Retina (tissue), 1 donor: ENCODE measurements at regions not wholly inside any gene's neighbourhood (a gene's known extent, or its start where the extent isn't known, plus 50 kb on each side); places are given as distances from the start of the nearest gene placed in this dataset.
"Not testable (repeated sequence)": the region's sequence is repeated elsewhere in the genome, so short reads cannot be mapped to it uniquely, and the experiment has no call there.

Experiments
- DNase-seq: peaks from one replicate; pipeline ENCODE4 v3.0.0-alpha.2; 2016

DNA sequence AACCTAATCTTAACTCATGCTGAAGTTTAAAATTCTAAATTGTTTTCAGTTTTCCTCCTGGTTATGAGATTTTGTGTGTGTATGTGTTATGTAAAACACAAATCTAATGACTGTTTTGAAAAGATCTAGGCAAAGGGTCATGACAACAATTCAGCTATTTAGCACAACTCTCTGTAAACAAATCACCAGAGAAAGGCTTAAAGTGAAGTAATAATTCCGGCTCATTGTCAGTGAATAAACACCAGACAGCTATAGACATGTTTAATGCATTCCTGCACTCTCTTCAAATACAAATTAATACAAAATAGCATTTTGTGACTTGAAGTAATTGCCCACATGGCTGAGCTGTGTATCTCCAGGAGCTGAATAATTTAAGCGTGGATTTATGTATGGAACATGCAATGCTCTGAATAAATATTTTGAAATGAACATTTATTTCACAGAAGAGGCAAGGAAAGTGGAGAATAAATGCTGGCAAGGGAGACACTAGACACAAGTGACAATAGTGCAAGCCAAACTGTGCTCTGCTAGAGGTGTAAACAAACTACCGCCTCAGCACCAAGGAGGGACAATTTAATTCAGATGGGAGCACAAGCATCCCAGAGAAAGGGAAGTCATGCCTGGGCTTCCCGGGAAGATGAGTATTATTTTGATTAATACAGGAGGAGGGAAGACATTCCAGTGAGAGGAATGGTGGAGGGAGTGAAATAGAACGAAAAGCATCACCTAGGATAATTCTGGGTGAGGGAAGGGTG lies 133.6 kb upstream of the XPO1 start:
- DNase-seq, result no peak

DNA sequence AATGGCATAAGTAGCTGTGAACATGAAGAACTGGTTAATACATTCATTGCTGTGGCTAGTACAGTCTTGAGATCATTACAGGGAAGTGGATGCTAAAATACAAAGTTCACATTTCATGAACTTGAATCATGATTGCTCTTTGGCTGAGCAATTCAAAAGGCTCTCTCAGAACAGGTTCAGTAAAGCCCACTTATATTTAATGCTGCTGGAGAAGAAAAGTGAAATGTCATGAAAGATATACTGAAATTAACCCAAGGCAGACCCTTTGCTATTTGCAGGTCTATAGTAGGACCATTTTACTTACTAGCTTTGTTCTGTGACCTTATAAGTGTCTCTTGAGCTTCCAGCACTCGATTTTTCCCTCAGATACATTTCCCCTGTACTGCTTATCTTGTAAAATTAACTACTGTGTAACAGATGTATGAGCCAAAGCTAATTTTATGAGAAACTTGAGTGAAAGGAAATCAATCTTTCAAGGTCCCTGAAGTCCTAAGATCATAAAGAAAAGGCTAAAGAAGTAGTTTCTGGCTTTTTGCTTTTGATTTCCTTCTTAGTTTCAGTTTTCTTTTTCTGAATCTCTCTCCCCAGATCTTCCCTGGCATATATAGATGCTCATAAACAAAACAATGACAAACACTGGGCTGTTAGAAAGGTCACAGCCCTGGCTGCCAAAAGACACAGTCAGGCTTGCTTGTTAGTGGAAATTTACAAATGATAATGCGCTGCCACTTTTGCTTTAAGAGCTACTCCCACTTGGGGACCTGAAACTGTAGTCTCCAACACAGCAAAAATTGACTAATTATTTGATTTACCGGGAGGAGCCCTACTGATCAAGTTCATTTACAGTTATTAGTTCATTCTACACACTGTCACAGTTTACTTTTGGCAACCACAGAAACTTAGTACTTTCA lies 132.7 kb upstream of the XPO1 start:
- DNase-seq, result peak; percentile 4

DNA sequence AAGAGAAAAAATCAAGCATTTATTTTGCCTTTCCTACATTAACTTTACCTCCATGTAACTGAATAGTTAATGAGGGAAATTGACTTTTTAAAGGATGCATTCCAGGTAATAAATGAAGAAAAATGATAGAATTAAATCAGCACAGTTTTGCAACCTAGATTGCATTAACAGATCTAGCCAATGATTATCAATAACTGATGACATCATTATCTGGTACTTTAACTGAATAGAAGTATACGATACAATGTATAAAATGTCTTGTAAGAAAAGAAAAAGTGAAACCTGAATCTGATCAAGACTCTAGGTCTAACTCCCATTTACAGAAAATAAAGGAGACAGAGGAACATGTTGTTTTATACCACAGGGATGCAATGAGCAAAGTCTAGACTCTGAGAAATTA lies 126.0 kb upstream of the XPO1 start:
- DNase-seq, result no peak

DNA sequence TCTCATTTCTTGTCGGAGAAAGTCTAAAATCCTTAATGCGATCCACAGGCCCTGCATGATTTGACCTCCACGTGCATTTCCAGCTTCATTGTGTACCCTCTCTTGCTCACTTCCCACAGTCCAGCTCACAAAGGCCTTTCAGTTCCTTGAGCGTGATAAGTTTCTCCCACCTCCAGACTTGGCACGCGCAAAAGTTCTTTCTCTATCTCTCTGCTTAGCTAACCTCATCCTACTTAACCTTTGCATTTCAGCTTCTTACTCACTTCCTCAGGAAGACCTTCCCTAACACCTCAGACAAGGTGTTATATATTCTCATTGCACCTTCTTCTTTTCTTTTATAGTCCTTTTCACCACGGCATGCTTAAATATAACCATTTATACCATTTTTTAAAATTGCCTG lies 124.8 kb upstream of the XPO1 start:
- no peak for DNase-seq

DNA sequence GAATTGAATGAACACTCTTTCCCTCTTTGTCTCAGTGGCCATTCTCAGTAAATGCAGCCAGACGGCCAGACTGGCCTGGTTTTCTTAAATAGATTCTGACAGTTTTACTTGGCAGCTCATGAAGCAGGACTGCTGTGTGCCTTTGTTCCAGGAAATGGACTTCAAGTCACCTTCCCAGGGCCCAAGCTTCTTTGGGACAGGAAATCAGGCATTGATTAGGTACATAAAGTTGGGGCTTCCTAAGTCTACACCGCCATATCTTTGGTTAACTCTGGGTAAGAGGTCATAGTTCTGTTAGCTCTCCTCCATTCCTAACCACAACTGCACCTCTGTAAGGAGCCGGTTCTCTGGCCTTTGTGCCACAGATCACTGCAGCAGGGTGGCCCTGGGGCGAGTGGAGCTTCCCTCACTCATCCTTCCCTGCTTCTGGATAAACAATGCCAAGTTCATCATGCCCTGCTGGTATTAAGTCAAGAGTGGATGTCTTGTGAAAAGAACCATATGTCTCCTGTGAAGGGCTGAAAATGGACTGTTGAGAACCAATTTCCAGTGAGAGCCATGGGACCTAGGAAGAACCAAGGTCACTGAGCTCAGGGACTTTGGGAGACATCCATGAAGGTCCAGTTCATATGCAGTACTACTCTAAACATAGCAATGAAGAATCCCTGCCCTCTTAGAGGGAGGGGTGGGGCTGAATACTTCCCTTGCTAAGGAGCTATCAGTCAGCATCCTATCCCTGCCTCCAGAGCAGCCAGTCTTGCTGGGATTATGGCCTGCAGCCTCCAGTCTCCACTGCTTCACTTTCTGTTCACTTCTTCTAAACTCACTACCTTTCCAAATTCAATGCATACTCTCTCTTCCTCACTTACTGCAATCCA lies 122.6 kb upstream of the XPO1 start:
- peak; percentile 6 for DNase-seq

DNA sequence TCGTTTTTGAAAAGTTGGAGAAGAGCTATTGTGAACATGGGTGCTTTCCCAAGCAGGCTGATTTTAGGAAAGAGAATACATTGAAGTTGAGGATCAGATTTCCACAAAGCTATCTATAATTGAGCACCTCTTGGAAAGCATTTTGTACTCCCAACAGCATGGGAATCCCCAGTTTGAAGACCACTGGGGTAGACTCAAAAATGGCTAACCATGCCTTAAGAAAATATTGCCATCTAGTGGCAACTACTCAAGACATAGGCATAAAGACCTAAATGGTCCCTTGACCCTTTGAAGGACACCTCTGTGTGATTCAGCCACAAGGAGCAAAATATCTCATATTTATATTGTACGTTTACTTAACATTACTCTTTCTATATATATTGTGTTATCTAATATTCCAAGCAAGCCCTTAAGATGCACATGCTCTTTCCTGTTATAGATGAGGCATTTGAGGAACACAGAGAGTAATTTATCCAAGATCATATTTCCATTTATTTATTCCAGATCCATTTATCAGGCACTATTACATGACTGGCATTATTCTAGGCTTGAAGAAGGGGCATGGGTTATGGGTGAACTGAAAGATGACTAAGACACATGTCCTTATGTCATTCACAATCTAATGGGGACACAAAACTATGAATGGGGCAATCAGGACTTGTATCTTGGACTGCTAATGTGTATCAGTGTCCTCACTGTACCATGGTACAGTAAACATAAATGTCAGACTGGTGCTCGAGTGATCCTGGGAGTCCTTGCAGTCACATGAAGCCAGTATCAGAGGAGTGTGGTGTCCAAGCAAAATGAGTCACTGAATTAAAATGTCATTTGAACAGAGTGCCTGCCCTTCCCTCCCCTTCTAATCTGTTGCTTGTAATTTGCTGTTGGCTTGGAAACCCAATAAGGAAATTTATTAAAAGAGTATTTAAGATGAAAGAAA lies 121.0 kb upstream of the XPO1 start:
- DNase-seq, result peak; percentile 22

DNA sequence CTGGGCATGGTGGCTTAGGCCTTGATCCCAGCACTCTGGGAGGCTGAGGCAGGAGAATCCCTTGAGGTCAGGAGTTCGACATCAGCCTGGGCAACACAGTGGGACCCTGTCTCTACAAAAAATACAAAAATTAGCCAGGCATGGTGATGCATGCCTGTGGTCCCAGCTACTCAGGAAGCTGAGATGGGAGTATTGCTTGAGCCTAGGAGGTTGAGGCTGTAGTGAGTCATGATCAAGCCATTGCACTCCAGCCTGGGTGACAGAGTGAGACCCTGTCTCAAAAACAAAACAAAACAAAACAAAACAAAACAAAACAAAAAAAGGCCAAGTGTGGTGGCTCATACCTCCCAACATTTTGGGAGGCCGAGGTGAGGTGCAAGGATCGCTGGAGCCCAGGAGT lies 111.8 kb upstream of the XPO1 start:
- DNase-seq, result not testable (repeated sequence)

DNA sequence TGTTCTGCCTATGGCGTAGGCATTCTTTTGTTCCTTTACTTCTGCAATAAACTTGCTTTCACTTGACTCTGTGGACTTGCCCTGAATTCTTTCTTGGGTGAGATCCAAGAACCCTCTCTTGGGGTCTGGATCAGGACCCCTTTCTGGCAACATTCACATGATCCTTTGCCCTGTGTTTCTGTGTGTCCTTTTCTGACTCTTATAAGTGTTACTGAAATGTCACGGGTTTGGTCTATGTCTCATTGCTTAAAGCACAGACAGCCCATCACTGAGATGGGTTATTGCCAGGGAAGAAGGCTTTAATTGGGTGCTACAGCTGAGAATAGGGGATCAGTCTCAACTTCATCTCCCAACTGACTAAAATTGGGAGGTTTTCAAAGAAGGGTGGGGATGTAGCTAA lies 110.9 kb upstream of the XPO1 start:
- no peak for DNase-seq

DNA sequence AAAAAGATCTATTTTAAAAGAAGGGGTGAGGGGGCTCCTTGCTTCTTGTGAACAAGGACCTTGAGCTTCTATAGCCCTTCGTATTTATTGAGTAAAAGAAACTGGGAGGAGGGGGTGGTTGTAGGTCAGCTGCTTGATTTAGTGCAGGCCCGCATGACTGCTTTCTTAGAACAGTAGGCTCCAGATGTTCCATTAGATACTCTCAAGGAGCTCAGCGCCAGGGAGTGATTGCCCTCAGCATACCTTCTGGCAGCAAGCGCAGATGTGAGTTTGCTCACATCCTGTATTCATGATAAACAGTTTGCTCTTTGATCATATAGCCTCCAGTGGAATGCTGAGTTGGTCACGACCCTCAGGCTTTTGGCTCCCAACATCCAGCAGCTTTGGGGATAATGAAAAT lies 108.9 kb upstream of the XPO1 start:
- DNase-seq, result no peak

DNA sequence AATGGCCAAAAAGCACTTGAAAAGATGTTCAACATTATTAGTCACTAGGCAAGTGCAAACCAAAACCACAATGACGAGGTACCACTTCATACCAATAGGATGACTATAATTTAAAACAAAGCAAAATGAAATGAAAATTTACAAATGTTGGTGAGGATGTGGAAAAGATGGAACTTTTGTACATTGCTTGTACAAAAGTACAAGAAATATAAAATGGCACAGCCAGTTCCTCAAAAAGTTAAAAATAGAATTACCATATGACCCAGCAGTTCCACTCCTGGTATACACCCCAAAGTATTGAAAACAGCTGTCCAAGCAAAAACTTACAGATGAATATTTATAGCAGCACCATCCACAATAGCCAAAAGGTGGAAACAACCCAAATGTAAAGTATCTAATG lies 107.8 kb upstream of the XPO1 start:
- no peak for DNase-seq

DNA sequence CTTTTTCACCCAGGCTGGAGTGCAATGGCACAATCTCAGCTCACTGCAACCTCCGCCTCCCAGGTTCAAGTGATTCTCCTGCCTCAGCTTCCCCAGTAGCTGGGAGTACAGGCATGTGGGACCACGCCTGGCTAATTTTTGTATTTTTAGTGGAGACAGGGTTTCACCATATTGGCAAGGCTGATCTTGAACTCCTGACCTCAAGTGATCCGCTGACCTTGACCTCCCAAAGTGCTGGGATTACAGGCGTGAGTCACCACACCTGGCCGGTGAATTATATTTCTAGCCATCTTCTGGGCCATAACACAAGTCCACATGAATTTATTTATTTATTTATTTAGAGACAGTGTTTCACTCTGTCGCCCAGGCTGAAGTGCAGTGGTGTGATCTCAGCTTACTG lies 105.0 kb upstream of the XPO1 start:
- not testable (repeated sequence) for DNase-seq

DNA sequence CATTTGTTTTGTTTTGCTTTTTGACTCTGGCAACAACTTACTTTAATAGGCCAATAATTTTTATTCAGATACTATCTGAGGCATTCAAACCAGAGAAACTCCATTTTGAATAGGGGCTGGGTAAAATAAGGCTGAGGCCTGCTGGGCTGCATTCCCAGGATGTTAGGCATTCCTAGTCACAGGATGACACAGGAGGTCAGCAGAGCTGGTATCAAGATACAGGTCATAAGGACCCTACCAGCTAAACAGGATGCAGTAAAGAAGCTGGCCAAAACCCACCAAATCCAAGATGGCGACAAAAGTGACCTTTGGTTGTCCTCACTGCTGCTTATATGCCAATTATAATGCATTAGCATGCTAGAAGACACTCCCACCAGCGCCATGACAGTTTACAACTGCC lies 102.2 kb upstream of the XPO1 start:
- no peak for DNase-seq

DNA sequence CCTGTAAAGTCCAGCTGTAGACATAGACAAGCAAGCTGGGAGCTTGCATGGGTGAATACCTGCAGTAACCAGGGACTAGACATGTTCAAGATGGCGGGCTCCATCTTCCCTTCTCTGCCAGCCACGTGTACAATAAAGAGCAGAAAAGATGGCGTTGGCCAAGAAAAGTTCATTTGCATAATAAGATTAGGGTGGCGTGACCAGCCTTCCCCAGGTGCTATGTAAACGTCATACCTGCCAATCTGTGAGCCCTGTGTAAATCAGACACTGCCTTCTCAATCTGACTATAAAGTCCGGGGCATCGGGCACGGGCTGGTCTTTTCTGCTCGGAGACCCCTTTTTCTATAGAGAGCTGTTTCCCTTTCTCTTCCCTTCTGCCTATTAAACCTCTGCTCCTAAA lies 101.6 kb upstream of the XPO1 start:
- no peak for DNase-seq

DNA sequence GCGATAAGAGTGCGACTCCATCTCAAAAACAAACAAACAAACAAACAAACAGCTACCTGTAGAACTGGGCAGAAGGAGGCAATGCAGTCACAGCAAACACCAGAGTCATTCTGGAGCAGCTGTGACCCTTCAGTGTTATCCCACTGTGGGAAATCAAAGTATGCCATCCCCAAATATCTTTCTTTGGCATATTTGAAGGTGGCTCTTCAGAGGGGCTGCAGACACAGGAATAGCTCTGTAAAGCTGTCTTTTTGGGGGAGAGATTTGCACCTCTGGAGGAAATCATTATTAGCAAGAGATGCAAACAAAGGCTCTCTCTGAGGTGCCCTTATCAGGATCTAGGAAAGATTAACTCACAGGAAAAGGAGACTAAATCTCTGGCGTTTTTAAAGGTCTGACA lies 98.5 kb upstream of the XPO1 start:
- no peak for DNase-seq

DNA sequence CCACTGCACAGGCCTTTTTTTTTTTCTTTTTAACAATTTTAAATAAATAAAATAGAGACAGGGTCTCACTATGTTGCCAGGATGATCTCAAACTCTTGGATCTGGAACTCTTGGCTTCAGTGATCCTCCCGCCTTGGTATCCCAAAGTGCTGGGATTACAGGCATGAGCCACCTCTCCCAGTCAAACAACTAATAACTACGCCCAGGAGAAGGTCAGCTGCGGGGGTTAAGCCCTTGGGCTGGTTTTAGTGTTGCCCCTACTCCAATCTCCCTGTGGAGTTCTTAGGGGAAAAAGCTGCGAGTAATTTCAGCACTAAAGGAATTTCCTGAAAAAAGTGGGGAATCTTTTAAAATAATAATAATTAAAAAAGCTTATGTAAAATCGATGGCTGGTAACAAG lies 96.4 kb upstream of the XPO1 start:
- no peak for DNase-seq

DNA sequence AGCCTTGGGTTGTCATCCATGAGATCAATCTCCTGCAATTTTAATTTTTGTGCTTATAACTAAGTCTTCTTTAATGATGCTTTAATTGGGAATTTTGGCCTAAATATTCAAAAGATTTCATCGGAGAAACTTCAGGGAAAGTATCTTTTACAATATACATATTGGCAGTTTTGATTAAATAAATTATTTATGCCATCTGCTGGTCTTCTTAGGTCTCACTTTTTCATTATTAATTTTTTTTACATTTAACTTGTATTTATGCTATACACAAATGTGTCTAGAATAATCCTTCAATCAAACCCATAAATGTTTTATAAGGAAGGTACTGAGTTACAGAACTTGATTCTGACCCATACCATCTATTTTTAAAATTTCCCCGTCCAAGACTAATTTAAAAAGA lies 95.1 kb upstream of the XPO1 start:
- no peak for DNase-seq

DNA sequence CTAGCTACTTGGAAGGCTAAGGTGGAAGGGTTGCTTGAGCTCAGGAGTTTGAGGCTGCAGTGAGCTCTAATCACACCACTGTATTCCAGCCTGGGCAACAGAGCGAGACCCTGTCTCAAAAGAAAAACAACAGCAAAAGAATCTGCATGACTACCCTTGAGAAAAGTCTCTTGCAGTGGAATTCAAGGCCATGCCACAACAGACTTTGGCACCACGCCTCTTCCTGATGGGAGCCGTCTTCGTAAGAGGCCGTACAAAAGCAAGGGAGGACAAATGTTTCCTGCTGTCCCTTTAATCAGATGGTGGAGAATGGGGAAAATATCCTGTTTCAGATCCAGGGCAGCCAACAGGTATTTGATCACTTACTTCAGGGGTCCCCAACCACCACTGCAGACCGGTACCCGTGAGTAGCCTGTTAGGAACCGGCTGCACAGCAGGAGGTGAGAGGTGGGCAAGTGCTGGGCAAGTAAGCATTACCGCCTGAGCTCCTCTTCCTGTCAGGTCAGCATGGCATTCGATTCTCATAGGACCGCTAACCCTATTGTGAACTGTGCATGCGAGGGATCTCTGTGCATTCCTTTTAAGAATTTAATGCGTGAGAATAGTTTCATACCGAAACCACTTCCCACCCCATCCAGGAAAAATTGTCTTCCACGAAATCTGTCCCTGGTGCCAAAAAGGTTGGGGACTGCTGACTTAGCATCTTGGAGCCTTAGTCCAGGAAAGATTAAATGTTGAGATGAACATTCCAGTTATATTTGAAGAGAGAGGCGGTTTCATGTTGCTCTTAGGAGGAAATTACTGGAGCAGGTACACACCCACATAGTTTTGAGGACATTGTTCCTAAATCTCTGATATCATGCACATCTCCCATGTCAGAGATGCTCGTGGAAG lies 94.4 kb upstream of the XPO1 start:
- no peak for DNase-seq

DNA sequence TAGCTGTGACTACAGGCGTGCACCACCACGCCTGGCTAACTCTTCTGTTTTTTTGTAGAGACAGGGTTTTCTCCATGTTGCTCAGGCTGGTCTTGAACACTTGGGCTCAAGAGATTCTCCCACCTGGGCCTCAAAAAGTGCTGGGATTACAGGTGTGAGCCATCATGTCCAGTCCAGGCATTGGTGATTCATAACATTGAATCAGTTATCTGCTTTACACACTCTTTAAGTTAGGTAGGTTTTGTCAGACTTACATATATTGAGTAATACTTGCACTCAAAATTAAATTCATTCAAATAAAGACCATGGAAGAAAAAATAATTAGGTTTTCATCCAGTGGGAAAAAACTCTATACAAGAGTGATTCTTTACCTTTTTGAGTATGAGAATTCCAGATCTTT lies 93.2 kb upstream of the XPO1 start:
- DNase-seq, result no peak

DNA sequence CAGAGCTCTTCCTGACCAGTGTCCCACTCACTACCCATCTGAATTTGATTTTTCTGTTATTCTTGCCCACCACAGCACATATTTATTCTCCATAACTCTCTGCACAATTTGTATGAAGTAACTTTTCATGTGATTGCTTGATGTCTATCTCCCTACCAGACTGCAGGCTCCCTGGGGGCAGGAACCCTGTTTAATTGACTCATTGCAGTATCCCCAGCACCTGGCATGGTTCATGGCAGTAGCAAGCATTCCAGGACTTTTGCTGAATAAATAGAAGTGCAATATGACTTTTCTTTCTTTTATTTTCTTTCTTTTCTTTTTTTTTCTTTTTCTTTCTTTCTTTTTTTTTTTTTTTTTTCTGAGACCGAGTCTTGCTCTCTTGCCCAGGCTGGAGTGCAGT lies 88.7 kb upstream of the XPO1 start:
- no peak for DNase-seq

DNA sequence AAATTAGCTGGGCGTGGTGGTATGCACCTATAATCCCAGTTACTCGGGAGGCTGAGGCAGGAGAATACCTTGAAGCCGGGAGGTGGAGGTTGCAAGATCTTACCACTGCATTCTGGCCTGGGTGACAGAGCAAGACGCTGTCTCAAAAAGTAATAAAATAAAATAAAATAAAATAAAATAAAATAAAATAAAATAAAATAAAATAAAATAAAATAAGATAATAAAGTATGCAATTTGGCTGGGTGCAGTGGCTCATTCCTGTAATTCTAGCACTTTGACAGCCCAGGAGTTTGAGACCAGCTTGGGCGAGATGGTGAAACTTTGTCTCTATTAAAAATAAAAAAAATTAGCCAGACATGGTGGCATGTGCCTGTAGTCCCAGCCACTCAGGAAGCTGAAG lies 85.6 kb upstream of the XPO1 start:
- no peak for DNase-seq
